Right atrium auricular region (tissue), 2 donors: ENCODE measurements at regions not wholly inside any gene's neighbourhood (a gene's known extent, or its start where the extent isn't known, plus 50 kb on each side); places are given as distances from the start of the nearest gene placed in this dataset.
A peak's percentile ranks its signal among the peaks of the same experiment; 100 is the strongest.

Experiments
- DNase-seq: peaks from one replicate; pipeline ENCODE4 v3.0.0-alpha.2; 2019; ENCODE audit warnings: low spot score
- H3K27ac ChIP-seq, 2 donors: fragments of 200-600 bp; sonication (generic); 1 replicate in 1 of 2; 2 replicates in 1 of 2; pipeline ENCODE4 v1.5.1; 2016 to 2019
- H3K27me3 ChIP-seq, 2 donors: fragments of 200-600 bp; sonication (generic); one replicate each; pipeline versions ENCODE4 v1.5.1 to v1.6.0; 2017 to 2019
- H3K36me3 ChIP-seq: fragments of 200-600 bp; sonication (generic); one replicate; pipeline ENCODE4 v1.5.1; 2016
- H3K4me1 ChIP-seq, 2 donors: fragments of 200-600 bp; sonication (generic); one replicate each; pipeline versions ENCODE4 v1.5.1 to v1.6.0; 2017 to 2019
- H3K4me3 ChIP-seq, 2 donors: fragments of 200-600 bp; sonication (generic); 1 replicate in 1 of 2; 2 replicates in 1 of 2; pipeline ENCODE4 v1.5.1; 2017 to 2019; ENCODE audit warnings: mild to moderate bottlenecking in 1 of 2, moderate library complexity in 1 of 2
- H3K9me3 ChIP-seq, 2 donors: fragments of 200-600 bp; sonication (generic); one replicate each; pipeline ENCODE4 v1.5.1; 2019
- TF ChIP-seq, protein P1 (sequence below), 2 donors: fragments of 200-600 bp; sonication (generic); IDR thresholded peaks; one replicate each; pipeline ENCODE4 v1.5.1; 2019; ENCODE audit warnings: antibody characterized with exemption in 2 of 2

GRCh38 chr4:123876143-123876542, 479.5 kb downstream of the SPRY1 start:
- Histone ChIP-seq H3K4me3 (no peak overlapping the region), H3K36me3 (no peaks in the 10 kb centered on the region), H3K9me3 (no peaks in the 10 kb centered on the region), H3K27ac (peak overlapping the region; percentile 3 to 7), H3K27me3 (no peaks in the 10 kb centered on the region), H3K4me1 (peaks cover 0 to 4% of the 10 kb centered on the region in 2 donors)
- TF ChIP-seq, protein P1, sequence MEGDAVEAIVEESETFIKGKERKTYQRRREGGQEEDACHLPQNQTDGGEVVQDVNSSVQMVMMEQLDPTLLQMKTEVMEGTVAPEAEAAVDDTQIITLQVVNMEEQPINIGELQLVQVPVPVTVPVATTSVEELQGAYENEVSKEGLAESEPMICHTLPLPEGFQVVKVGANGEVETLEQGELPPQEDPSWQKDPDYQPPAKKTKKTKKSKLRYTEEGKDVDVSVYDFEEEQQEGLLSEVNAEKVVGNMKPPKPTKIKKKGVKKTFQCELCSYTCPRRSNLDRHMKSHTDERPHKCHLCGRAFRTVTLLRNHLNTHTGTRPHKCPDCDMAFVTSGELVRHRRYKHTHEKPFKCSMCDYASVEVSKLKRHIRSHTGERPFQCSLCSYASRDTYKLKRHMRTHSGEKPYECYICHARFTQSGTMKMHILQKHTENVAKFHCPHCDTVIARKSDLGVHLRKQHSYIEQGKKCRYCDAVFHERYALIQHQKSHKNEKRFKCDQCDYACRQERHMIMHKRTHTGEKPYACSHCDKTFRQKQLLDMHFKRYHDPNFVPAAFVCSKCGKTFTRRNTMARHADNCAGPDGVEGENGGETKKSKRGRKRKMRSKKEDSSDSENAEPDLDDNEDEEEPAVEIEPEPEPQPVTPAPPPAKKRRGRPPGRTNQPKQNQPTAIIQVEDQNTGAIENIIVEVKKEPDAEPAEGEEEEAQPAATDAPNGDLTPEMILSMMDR (IDR thresholded peaks at IDR 0.05), result no peak
- no peak for DNase-seq

GRCh38 chr4:123876671-123877101, 480.1 kb downstream of the SPRY1 start:
- TF ChIP-seq, protein P1 (IDR thresholded peaks at IDR 0.05), result no peak
- H3K27me3 ChIP-seq, result no peaks in the 10 kb centered on the region
- H3K4me3 ChIP-seq, result no peak overlapping the region
- no peaks in the 10 kb centered on the region for H3K9me3 ChIP-seq
- peaks cover 0 to 4% of the 10 kb centered on the region in 2 donors for H3K4me1 ChIP-seq
- DNase-seq, result no peak
- H3K36me3 ChIP-seq, result no peaks in the 10 kb centered on the region
- peak overlapping the region; percentile 3 to 7 for H3K27ac ChIP-seq

DNA sequence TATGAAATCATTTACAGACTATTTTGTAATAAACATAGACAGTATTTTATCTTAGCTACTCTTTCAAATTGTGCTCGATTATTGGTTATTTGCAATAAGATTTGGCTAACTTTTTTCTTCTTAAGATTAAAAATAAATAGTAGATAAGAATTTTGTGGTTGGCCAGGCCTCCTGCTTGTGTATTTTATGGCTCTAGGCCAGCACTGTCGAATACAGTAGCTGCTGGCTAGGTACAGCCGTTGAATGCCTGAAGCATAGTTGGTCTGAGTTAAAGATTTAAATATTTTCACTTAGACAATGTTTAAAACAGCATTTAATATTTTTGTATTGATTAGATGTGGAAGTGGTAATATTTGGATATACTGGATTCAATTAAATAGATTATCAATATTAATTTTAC, 481.0 kb downstream of the SPRY1 start:
- TF ChIP-seq, protein P1 (IDR thresholded peaks at IDR 0.05), result no peak
- Histone ChIP-seq H3K4me1 (no peaks in the 10 kb centered on the region), H3K36me3 (no peaks in the 10 kb centered on the region), H3K27ac (no peak overlapping the region), H3K27me3 (no peaks in the 10 kb centered on the region), H3K4me3 (no peak overlapping the region), H3K9me3 (no peaks in the 10 kb centered on the region)
- DNase-seq, result no peak

DNA sequence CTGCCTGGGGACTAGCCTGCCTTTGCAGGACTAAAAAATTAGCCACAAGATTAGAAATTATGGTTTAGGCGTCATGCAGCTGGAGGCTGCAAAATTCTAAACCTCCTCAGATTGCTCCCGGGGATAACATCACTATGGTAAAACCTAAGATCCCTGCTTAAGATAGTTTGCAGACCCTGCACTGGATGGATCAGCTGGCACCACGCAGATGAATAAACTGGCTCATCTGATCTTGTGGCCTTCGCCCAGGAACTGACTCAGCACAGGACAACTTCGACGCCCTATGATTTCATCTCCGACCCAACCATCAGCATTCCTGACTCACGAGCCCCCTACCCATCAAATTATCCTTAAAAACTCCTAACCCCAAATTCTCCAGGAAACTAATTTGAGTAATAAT, 482.4 kb downstream of the SPRY1 start:
- Histone ChIP-seq H3K9me3 (no peaks in the 10 kb centered on the region), H3K4me3 (no peak overlapping the region), H3K4me1 (no peaks in the 10 kb centered on the region), H3K27ac (no peak overlapping the region), H3K36me3 (no peaks in the 10 kb centered on the region), H3K27me3 (no peaks in the 10 kb centered on the region)
- no peak for DNase-seq
- TF ChIP-seq, protein P1 (IDR thresholded peaks at IDR 0.05), result no peak

GRCh38 chr4:123880631-123881030, 484.0 kb downstream of the SPRY1 start:
- Histone ChIP-seq H3K36me3 (no peaks in the 10 kb centered on the region), H3K4me1 (no peaks in the 10 kb centered on the region), H3K9me3 (peaks cover 0 to 7% of the 10 kb centered on the region in 2 donors), H3K27me3 (no peaks in the 10 kb centered on the region), H3K4me3 (no peak overlapping the region), H3K27ac (no peak overlapping the region)
- TF ChIP-seq, protein P1 (IDR thresholded peaks at IDR 0.05), result no peak
- no peak for DNase-seq

DNA sequence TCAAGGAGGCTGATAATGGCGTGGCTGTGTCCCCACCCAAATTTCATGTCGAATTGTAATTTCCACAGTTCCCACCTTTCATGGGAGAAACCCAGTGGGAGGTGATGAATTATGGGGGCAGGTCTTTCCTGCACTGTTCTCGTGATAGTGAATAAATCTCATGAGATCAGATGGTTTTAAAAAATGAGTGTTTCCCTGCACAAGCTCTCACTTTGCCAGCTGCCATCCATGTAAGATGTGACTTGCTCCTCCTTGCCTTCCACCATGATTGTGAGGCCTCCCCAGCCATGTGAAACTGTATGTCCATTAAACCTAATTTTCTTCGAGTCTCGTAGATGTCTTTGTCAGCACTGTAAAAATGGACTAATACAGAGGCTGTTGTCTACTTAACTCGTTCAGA, 488.3 kb downstream of the SPRY1 start:
- Histone ChIP-seq H3K4me3 (no peak overlapping the region), H3K27ac (no peak overlapping the region), H3K36me3 (no peaks in the 10 kb centered on the region), H3K27me3 (no peaks in the 10 kb centered on the region), H3K4me1 (no peaks in the 10 kb centered on the region), H3K9me3 (peaks cover 0 to 7% of the 10 kb centered on the region in 2 donors)
- TF ChIP-seq, protein P1 (IDR thresholded peaks at IDR 0.05), result no peak
- no peak for DNase-seq
